Stimulated activated CD4-positive, alpha-beta T cell treated with anti-CD3 and anti-CD28 coated beads, TNF-alpha, amount 100 ng/mL, for 24 hours (primary cell): ENCODE measurements at regions not wholly inside any gene's neighbourhood (a gene's known extent, or its start where the extent isn't known, plus 50 kb on each side); places are given as distances from the start of the nearest gene placed in this dataset.
"Not testable (repeated sequence)": the region's sequence is repeated elsewhere in the genome, so short reads cannot be mapped to it uniquely, and the experiment has no call there.

Source experiments
- DNase-seq, 3 experiments: peaks; one replicate each; pipeline ENCODE4 v3.0.0-alpha.2; 2020; ENCODE audit warnings: low read depth in 3 of 3

DNA sequence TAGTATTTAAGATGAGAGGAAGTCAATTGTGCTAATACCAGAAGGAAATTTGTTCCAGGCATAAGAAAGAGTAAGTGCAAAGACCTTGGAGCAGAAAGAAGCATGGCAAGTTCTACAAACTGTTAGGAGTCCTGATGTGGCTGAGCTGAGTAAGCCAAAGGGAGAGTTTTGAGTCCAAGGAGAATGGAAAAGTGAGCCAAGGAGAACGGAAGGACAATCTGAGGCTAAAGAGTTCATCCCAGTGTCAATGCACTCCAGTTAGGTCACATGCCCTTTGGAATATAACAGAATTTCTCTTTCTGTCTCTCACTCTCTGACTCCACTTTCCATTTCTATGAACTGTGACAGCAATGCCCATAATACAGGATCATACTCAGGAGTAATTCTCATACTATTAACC is 224.7 kb downstream of the CAAP1 start:
- no peak for DNase-seq

DNA sequence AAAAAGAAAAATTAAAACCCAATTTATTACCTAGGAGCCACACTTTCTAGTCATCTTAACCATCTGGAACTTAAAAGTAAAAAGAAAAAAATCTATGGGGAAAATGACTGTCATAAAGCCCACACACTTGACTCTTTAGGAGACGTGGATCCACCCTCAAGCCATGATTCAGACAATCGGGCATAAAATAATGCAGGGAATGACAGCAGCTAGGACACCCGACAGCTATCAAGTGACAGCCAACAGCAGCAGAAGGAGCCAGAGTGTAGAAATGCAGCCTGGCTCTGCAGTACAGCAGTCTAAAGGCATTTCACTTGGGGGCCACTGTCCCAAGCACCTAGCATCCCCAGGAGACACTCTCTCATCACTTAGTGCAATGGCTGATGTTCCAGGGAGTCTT is 226.9 kb downstream of the CAAP1 start:
- DNase-seq = no peak

DNA sequence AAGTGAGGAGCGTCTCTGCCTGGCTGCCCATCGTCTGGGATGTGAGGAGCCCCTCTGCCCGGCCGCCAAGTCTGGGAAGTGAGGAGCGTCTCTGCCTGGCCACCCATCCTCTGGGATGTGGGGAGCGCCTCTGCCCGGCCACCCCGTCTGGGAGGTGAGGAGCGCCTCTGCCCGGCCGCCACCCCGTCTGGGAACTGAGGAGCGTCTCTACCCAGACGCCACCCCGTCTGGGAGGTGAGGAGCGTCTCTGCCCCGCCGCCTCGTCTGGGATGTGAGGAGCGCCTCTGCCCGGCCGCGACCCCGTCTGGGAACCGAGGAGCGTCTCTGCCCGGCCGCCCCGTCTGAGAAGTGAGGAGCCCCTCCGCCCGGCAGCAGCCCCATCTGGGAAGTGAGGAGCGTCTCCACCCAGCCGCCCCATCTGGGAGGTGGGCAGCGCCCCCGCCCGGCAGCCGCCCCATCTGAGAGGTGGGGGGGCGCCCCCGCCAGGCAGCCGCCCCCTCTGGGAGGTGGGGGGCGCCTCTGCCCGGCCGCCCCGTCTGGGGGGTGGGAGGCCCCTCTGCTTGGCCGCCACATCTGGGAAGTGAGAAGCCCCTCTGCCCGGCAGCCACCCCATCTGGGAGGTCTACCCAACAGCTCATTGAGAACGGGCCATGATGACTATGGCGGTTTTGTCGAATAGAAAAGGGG is 228.4 kb downstream of the CAAP1 start:
- not testable (repeated sequence) for DNase-seq

GRCh38 chr9:26662476-26662875 is 230.1 kb downstream of the CAAP1 start:
- no peak for DNase-seq

GRCh38 chr9:26658476-26658875 is 234.1 kb downstream of the CAAP1 start:
- no peak for DNase-seq

DNA sequence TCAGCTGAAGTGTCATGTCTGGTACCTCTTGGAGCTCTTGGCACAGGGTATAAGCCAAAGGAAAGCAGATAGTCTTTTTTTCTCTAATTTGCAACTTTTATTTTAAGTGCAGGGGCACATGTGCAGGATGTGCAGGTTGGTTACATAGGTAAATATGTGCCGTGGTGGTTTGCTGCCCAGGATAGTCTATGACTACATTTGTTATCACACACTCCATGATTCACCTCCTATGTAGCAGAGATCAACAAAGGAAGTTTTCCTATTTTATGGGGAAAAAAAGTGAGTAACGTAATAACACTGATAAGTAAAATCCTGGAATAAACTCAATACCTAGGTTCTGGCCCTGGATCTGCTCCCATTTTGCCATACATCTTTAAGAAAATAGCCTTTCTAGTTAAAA is 234.6 kb downstream of the CAAP1 start:
- no peak for DNase-seq

DNA sequence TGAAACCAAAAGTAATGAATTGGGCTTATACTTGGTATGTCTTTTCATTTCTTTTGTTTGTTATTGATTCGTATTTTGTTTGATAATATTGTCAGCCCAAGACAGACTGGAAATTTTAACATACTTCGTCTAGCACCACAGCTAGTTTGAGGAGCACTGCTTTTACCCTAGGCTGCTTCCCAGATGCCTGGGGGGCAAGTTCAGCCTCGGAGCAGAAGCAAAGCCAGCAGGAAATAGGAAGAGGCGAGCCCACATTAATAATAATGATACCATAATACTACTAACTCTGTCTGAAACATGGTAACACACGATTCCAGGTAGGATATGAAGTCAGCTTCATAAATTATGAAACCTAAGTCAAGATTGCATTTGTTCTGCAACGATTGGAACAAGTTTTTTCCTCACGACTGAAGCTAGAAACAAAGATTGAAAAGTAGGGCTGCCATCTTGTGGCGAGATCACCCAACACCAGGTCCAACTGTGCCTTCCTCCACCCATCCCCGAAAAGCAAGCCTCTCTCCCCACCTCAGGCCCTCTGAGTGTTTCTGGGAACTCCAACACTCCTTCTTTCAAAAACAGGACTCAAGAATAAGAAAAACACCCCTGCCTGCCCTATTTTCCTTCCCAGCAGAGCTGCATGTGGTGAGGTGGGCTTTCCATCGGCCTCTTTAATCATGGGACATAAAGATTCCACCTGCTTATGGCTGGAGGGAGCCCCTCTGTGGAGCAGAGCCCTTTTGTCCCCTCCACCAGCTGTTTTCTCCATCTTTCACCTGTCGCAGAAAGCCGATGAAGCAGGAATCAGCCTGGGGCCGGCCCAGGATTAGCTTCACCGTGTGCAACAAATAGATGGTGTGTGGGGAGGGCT is 236.4 kb downstream of the CAAP1 start:
- no peak for DNase-seq

GRCh38 chr9:26655166-26655565 is 237.4 kb downstream of the CAAP1 start:
- no peak for DNase-seq

DNA sequence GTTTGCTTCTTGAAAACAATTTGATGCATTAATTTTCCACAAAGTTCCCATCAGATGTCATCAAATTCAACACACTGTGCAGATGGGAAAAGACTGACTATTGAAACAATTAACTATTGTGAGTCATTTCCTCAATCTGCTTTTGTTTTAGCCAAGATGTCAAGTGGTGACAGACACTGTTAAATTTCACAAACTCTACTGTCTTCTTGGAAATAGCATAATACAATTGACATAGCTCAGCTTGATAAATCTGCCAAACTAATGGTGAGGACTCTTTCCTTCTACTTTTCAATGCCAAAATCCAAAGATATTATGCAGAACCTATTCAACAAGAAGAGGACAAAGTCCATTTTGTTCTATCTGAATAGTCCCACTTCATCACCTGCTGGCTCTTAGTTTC is 242.3 kb downstream of the CAAP1 start:
- DNase-seq = no peak

DNA sequence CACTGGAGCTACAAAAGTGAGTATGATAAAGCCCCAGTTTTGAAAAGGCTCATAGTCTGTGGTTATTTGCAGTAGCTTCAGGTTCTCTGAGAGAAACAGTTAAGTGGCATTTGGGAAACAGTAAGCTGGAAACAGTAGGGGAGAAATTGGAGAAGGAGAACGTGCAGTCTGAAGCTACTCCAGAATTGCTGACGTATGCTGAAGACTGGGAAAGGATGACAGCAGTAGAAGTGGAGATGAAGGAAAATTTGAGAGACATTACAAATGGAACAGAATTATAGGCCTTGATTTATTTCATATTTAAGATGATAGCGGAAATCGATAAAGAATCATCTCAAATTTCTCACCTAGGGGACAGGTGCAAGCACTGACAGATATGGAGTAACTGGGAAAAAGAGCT is 248.8 kb downstream of the CAAP1 start:
- no peak for DNase-seq

GRCh38 chr9:26639761-26640160 is 252.8 kb downstream of the CAAP1 start:
- DNase-seq = no peak

DNA sequence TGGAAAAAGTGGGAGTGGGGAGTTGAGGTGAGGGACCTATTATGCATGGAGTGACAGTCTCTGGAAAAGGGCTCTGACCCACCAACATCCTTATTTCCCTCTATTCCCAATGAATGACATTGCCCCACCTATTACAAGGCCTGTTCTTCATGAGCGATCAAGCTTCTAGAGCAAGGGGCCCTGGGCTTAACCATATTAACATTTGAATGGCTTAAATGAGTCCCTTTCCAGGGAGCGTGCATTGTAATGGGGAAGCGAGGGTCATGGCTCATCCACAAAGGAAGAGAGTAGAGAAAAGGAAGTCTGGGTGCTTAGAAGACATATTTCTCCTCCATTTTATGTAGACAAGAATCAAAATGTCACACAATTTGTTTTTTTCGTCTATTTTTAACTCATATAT is 255.5 kb downstream of the CAAP1 start:
- no peak for DNase-seq

DNA sequence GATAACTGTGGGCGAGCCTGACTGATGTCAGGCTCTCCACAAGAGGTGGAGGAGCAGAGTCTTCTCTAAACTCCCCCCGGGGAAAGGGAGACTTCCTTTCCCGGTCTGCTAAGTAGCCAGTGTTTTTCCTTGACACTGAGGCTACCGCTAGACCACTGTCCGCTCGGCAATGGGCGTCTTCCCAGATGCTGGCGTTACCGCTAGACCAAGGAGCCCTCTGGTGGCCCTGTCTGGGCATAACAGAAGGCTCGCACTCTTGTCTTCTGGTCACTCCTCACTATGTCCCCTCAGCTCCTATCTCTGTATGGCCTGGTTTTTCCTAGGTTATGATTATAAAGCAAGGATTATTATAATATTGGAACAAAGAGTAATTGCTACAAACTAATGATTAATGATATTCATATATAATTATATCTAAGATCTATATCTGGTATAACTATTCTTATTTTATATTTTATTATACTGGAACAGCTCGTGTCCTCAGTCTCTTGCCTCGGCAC is 278.7 kb downstream of the CAAP1 start:
- not testable (repeated sequence) for DNase-seq

DNA sequence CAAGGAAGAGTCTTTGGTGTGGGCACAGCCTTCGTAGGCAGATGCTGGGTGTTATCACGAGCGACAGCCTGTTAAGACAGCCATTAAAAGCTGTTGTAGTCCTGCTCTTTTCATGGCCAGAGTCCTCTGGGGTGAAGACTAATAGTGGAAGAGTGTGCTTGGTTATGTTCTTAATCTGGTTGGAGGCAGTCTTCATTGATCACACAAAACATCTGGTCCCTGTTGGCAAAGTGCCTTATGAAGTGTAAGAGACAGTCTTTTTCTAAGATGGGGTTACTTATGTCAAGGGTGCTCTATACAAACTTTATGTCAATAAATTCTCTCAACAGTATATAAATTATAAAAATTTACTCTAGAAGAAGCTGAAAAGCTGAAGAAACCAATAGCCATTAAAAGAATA is 280.4 kb downstream of the CAAP1 start:
- no peak for DNase-seq

- DNase-seq = no peak
These were observed 285.8 kb downstream of the CAAP1 start for GRCh38 chr9:26606756-26607155.

DNA sequence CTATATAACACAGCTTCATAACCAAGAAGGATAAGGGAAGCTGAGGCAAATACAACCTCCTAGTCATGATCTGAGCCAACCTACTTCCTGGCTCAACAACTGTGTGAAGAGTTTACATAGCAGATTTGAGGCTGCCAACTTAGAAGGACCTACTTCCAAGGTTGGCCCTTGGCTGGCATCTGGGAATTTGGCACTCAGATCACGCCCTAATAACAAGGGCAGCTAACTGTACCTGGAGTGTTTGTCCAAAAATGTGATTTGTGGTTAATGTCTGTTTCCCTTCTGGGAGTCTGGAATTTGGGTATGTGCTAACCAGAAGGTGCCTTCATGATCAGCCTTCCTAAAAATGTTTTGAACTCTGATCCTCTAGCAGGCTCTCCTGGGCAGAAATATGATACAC is 287.2 kb downstream of the CAAP1 start:
- DNase-seq = no peak

DNA sequence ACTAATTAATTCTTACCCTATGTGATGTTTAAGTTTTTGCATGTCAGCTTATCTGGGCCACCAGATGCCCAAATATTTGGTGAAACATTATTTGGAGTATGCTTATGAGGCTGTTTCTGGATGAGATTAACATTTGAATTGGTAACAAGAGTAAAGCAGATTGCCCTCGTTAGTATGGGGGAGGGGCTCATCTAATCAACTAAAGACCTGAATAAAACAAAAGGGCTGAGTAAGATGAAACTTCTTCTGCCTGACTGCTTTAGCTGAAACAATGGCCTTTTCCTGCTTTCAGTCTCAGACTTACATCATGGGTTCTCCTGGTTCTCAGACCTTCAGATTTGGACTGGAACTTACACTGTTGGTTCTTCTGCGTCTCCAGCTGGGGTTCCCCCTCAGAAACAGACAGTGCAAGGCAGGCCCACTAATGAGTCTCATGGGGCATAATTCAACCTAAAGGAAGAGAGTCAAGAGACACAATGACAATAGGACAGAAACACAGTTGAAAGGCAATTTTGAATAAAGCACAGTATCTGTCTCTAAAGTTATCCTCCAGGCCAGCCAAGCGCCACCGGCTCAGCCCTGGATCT is 288.4 kb downstream of the CAAP1 start:
- DNase-seq = no peak

DNA sequence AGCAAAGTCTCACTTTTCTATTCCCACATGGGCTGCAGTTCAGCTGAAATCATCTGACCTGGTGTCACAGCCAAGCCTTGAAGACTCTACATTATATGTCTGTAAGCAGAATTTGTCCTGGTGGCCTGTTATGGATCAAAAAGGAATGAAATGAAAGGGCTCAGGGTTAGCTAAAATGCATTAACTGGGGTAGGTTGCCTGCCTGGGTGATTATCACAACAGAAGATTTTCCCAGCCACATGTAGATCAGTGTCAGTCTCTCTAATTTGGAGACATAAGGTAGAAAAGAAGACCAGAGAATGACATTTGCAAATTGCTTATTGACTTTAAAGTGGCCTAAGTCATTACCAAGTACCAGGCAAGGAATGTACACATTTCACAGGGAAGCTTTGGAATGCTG is 289.0 kb downstream of the CAAP1 start:
- DNase-seq = no peak

GRCh38 chr9:26597542-26598149 is 295.0 kb downstream of the CAAP1 start:
- no peak for DNase-seq

- DNase-seq = no peak
These were observed 313.5 kb downstream of the CAAP1 start for GRCh38 chr9:26579056-26579455.

GRCh38 chr9:26574898-26575440 is 317.6 kb downstream of the CAAP1 start:
- no peak for DNase-seq

GRCh38 chr9:26574256-26574655 is 318.3 kb downstream of the CAAP1 start:
- DNase-seq = no peak
